Brain microvascular endothelial cell (primary cell): ENCODE measurements at regions not wholly inside any gene's neighbourhood (a gene's known extent, or its start where the extent isn't known, plus 50 kb on each side); places are given as distances from the start of the nearest gene placed in this dataset.

Experiments used
- DNase-seq: peaks from one replicate; pipeline ENCODE4 v3.0.0-alpha.2; 2020
- H3K27ac ChIP-seq: fragments of 250-450 bp; sonication (Bioruptor Pico); 2 replicates; pipeline ENCODE4 v1.5.1; 2020; ENCODE audit warnings: mild to moderate bottlenecking, moderate library complexity
- H3K27me3 ChIP-seq: fragments of 250-450 bp; sonication (Bioruptor Pico); replicated peaks from 2 replicates; pipeline ENCODE4 v1.5.1; 2020; ENCODE audit warnings: mild to moderate bottlenecking
- H3K36me3 ChIP-seq: fragments of 250-450 bp; sonication (Bioruptor Pico); replicated peaks from 2 replicates; pipeline ENCODE4 v1.5.1; 2020; ENCODE audit warnings: mild to moderate bottlenecking
- H3K4me3 ChIP-seq: 2 replicates; pipeline ENCODE4 v1.5.1; 2011; ENCODE audit warnings: low read depth, mild to moderate bottlenecking, control low read depth, low read length, moderate library complexity
- in situ Hi-C: cut with HindIII; loops from 2 replicates; pipeline ENCODE4 v1.10.0; 2017; ENCODE audit warnings: low sequenced_read_pairs, low pct_ligation_motif_present
- TF ChIP-seq, protein P1 (sequence below): IDR thresholded peaks from 2 replicates; pipeline ENCODE4 v1.5.1; 2011; ENCODE audit warnings: low read depth, mild to moderate bottlenecking, moderate library complexity, low read length, control low read depth, inconsistent platforms; ENCODE audit errors: missing control alignments

DNA sequence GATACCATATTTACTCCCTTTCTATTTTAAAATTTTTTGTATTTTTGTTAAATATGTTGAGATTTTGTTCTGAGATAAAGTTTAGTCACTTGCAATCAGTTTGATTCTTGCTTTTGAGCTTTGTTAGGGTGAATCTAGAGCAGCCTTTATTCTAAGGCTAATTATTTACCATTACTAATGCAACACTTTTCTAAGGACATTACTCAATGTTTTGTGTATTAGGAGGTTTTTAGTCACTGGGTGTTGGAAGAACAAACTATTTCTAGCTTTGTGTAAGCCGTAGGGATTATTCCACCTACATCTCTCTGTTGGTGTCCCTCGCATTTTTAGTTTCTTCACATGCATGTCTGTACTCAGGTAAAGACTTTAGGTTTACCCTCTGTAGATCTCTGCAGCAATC, 379.5 kb upstream of the CD180 start:
- in situ Hi-C loops = no loop called here
- no peaks in the 10 kb centered on the region for H3K27me3 ChIP-seq
- H3K36me3 ChIP-seq = no peaks in the 10 kb centered on the region
- TF ChIP-seq, protein P1, sequence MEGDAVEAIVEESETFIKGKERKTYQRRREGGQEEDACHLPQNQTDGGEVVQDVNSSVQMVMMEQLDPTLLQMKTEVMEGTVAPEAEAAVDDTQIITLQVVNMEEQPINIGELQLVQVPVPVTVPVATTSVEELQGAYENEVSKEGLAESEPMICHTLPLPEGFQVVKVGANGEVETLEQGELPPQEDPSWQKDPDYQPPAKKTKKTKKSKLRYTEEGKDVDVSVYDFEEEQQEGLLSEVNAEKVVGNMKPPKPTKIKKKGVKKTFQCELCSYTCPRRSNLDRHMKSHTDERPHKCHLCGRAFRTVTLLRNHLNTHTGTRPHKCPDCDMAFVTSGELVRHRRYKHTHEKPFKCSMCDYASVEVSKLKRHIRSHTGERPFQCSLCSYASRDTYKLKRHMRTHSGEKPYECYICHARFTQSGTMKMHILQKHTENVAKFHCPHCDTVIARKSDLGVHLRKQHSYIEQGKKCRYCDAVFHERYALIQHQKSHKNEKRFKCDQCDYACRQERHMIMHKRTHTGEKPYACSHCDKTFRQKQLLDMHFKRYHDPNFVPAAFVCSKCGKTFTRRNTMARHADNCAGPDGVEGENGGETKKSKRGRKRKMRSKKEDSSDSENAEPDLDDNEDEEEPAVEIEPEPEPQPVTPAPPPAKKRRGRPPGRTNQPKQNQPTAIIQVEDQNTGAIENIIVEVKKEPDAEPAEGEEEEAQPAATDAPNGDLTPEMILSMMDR = no peak
- DNase-seq = no peak
- no peak overlapping the region for H3K27ac ChIP-seq
- H3K4me3 ChIP-seq = no peak overlapping the region

DNA sequence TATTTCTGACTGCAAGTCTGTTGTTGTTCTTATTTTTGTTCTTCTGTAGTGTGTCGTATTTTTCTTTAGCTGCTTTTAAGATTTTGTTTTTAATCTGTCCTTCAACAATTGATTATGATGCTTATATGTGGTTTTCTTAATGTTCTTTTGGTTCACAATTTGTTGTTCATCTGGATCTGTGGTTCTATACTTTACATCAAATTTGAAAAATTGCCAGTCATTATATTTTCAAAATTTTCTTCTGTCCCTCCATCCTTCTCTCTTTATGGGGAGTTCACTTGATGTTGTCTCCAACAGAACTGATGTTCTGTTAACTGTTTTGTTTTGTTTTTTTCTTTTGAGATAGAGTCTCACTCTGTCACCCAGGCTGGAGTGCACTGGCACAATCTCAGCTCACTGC, 378.5 kb upstream of the CD180 start:
- H3K36me3 ChIP-seq = no peaks in the 10 kb centered on the region
- DNase-seq = no peak
- H3K27me3 ChIP-seq = no peaks in the 10 kb centered on the region
- H3K4me3 ChIP-seq = no peak overlapping the region
- no peak overlapping the region for H3K27ac ChIP-seq
- TF ChIP-seq, protein P1 = no peak
- in situ Hi-C loops = no loop called here

DNA sequence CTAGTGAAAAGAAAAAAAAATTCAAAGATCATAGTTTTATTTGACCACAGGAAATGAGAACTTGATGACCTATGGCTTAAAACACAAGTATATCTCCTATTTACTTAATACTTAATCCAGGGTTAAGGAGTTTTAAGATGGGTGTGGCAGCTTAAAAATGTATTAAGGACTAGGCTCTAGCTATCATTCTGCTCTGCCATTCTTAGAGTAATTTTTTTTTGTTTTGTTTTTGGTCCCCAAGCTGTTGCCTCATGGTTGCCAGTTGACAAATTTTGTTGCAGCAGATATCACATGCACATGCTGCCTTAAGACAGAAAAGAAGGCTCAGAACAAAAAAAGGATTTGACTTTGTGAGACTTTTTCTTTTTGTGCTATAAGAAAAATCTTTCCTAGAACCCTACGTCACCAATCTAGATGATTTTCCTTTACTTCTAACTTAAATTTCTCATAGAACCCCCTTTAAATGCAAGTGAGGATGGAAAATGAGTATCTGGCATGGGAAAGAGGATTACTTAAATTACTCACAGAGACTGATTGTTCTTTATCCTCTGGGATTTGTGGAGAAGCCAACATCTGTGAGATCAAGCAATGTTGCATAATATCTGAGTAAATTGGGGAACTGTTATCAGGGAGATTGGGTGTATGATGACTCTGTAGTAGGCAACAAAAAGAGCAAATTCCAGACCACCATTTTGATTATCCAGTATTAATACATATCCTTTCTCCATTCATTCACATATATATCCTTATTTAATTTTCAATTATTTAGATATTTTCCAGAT, 364.7 kb upstream of the CD180 start:
- no peaks in the 10 kb centered on the region for H3K27me3 ChIP-seq
- DNase-seq = no peak
- in situ Hi-C loops = no loop called here
- TF ChIP-seq, protein P1 = no peak
- no peaks in the 10 kb centered on the region for H3K36me3 ChIP-seq
- no peak overlapping the region for H3K4me3 ChIP-seq
- no peak overlapping the region for H3K27ac ChIP-seq

DNA sequence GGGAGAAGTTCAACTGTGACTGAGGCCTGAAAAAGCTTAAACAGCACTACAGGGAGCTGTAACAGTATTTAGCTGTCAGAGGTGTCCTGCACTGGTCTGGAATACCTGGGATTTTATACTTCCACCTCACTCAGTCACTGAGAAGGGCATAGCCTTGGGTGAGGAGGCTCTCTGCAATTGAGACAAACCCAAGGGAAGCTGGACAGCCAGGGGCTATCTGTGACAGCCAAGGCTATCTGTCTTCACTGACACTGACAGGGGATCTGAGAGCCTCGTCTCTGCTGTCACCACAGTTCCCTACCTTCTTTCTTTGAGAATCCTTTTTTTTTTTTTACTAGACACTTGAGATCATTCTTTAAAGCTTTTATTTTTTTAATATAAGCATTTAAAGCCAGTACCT, 356.2 kb upstream of the CD180 start:
- in situ Hi-C loops = no loop called here

DNA sequence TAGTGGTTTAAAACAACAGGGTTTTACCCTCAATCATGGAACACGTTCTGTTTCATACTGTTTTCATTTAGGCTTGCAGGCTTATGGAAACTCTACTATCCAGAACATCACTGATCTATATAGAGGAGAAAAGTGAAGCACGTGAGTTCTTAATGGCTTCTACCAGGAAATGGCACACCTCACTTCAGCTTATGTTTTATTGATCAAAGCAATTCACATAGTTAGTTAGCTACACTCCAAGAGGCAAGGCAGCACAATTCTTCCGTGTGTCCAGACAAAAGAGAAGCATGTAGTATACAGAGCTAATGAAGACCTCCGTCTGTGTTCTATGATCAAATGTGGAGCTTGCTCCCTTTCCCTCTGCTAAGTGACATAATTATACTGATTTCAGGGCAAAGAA, 353.3 kb upstream of the CD180 start:
- no peak overlapping the region for H3K27ac ChIP-seq
- DNase-seq = no peak
- H3K27me3 ChIP-seq = no peaks in the 10 kb centered on the region
- H3K4me3 ChIP-seq = no peak overlapping the region
- no peaks in the 10 kb centered on the region for H3K36me3 ChIP-seq
- in situ Hi-C loops = no loop called here
- TF ChIP-seq, protein P1 = no peak

More for the DNA sequence above, 356.2 kb upstream of the CD180 start:
- TF ChIP-seq, protein P1 = no peak
- DNase-seq = no peak
- H3K27ac ChIP-seq = no peak overlapping the region
- H3K4me3 ChIP-seq = no peak overlapping the region
- H3K27me3 ChIP-seq = no peaks in the 10 kb centered on the region
- no peaks in the 10 kb centered on the region for H3K36me3 ChIP-seq

DNA sequence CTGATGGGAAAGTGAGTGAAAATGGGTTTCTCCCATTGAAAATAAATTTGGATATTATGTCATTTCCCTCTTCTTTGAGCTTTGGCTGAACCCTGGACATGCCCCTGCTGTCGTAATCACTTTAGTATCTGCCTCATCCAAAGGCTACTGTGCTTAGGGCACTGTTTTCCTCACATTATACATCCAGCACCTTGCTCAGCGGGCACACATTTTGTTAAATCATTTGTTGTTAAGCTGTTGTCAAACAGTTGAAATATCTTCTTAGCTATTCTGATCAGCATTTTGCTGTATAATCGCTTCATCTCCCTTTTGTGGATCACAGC, 352.7 kb upstream of the CD180 start:
- in situ Hi-C loops = no loop called here

More for the DNA sequence above, 352.7 kb upstream of the CD180 start:
- Histone ChIP-seq H3K27me3 (no peaks in the 10 kb centered on the region), H3K4me3 (no peak overlapping the region), H3K36me3 (no peaks in the 10 kb centered on the region), H3K27ac (no peak overlapping the region)
- no peak for DNase-seq
- TF ChIP-seq, protein P1 = no peak
